HEK293 (cell line): ENCODE measurements at regions not wholly inside any gene's neighbourhood (a gene's known extent, or its start where the extent isn't known, plus 50 kb on each side); places are given as distances from the start of the nearest gene placed in this dataset.

Experiments
- KLF9 ChIP-seq: fragments of 450-650 bp; formaldehyde crosslinking; IDR thresholded peaks from 2 replicates; pipeline ENCODE4 v1.5.1; 2016; ENCODE audit warnings: missing biosample characterization, missing genetic modification characterization, low read depth
- ZNF10 ChIP-seq: fragments of 450-650 bp; formaldehyde crosslinking; IDR thresholded peaks from 2 replicates; pipeline ENCODE4 v1.5.1; 2017; ENCODE audit warnings: missing biosample characterization, missing genetic modification characterization
- ZNF121 ChIP-seq: fragments of 450-650 bp; formaldehyde crosslinking; IDR thresholded peaks from 2 replicates; pipeline ENCODE4 v1.5.1; 2016; ENCODE audit warnings: missing biosample characterization, missing genetic modification characterization
- ZNF184 ChIP-seq: fragments of 450-650 bp; IDR thresholded peaks from 2 replicates; pipeline ENCODE4 v1.5.1; 2018; ENCODE audit warnings: missing biosample characterization, mild to moderate bottlenecking, missing genetic modification characterization
- ZNF629 ChIP-seq: fragments of 450-650 bp; formaldehyde crosslinking; IDR thresholded peaks from 2 replicates; pipeline ENCODE4 v1.5.1; 2017; ENCODE audit warnings: missing biosample characterization, missing genetic modification characterization
- ZNF660 ChIP-seq: fragments of 450-650 bp; IDR thresholded peaks from 2 replicates; pipeline ENCODE4 v1.5.1; 2018; ENCODE audit warnings: missing biosample characterization, mild to moderate bottlenecking, missing genetic modification characterization
- TF ChIP-seq, protein P1 (sequence below): fragments of 450-650 bp; formaldehyde crosslinking; IDR thresholded peaks from 2 replicates; pipeline ENCODE4 v1.5.1; 2016; ENCODE audit warnings: missing biosample characterization, missing genetic modification characterization
- TF ChIP-seq, protein P2 (sequence below): fragments of 450-650 bp; formaldehyde crosslinking; IDR thresholded peaks from 2 replicates; pipeline ENCODE4 v1.5.1; 2016; ENCODE audit warnings: missing biosample characterization, missing genetic modification characterization
- TF ChIP-seq, protein P3 (sequence below): fragments of 450-650 bp; formaldehyde crosslinking; IDR thresholded peaks from 2 replicates; pipeline ENCODE4 v1.5.1; 2016; ENCODE audit warnings: missing biosample characterization, missing genetic modification characterization
- TF ChIP-seq, protein P4 (sequence below): fragments of 450-650 bp; formaldehyde crosslinking; IDR thresholded peaks from 2 replicates; pipeline ENCODE4 v1.5.1; 2017; ENCODE audit warnings: missing biosample characterization, missing genetic modification characterization

DNA sequence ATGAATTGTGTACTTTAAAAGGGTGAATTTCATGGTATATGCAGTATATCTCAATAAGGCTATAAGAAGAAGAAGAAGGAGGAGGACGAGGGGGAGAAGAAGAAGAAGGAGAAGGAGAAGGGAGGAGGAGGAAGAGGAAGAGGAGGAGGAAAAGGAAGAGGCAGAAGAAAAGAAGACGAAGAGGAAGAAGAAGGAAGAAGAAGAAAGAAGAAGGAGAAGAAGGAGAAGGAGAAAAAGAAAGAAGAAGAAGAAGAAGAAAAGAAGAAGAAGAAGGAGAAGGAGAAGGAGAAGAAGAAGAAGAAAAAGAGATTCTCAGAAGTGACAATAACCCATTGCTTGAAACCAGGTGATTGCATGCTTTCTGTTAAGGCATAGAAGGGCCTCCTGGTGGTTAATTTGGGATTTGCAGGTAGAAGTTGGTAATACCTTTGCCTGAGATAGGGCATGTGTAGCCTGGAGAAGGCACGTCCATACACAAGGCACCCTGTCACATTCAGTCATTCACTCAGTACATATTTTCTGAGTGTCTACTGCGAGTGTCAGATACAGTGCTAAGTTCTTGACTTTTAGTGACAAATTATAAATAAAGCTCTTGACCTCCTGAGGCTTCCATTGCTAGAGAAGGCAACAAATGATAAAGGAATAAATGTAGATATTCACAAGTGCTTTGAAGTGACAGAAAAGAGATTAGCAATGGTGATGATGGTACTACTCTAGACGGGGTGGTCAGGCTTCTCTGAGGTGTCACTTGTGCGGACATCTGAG lies 231.3 kb downstream of the NPR3 start:
- TF ChIP-seq ZNF629 (tag by site-specific recombination) (no peak), ZNF10 (no peak), ZNF184 (no peak), ZNF121 (no peak), ZNF660 (tag by site-specific recombination) (no peak), KLF9 (tag by site-specific recombination) (no peak)
- TF ChIP-seq, protein P1, sequence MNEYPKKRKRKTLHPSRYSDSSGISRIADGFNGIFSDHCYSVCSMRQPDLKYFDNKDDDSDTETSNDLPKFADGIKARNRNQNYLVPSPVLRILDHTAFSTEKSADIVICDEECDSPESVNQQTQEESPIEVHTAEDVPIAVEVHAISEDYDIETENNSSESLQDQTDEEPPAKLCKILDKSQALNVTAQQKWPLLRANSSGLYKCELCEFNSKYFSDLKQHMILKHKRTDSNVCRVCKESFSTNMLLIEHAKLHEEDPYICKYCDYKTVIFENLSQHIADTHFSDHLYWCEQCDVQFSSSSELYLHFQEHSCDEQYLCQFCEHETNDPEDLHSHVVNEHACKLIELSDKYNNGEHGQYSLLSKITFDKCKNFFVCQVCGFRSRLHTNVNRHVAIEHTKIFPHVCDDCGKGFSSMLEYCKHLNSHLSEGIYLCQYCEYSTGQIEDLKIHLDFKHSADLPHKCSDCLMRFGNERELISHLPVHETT (tag by site-specific recombination), result no peak
- TF ChIP-seq, protein P2, sequence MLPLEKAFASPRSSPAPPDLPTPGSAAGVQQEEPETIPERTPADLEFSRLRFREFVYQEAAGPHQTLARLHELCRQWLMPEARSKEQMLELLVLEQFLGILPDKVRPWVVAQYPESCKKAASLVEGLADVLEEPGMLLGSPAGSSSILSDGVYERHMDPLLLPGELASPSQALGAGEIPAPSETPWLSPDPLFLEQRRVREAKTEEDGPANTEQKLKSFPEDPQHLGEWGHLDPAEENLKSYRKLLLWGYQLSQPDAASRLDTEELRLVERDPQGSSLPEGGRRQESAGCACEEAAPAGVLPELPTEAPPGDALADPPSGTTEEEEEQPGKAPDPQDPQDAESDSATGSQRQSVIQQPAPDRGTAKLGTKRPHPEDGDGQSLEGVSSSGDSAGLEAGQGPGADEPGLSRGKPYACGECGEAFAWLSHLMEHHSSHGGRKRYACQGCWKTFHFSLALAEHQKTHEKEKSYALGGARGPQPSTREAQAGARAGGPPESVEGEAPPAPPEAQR (tag by site-specific recombination), result no peak
- TF ChIP-seq, protein P3, sequence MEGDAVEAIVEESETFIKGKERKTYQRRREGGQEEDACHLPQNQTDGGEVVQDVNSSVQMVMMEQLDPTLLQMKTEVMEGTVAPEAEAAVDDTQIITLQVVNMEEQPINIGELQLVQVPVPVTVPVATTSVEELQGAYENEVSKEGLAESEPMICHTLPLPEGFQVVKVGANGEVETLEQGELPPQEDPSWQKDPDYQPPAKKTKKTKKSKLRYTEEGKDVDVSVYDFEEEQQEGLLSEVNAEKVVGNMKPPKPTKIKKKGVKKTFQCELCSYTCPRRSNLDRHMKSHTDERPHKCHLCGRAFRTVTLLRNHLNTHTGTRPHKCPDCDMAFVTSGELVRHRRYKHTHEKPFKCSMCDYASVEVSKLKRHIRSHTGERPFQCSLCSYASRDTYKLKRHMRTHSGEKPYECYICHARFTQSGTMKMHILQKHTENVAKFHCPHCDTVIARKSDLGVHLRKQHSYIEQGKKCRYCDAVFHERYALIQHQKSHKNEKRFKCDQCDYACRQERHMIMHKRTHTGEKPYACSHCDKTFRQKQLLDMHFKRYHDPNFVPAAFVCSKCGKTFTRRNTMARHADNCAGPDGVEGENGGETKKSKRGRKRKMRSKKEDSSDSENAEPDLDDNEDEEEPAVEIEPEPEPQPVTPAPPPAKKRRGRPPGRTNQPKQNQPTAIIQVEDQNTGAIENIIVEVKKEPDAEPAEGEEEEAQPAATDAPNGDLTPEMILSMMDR (tag by site-specific recombination), result no peak
- TF ChIP-seq, protein P4, sequence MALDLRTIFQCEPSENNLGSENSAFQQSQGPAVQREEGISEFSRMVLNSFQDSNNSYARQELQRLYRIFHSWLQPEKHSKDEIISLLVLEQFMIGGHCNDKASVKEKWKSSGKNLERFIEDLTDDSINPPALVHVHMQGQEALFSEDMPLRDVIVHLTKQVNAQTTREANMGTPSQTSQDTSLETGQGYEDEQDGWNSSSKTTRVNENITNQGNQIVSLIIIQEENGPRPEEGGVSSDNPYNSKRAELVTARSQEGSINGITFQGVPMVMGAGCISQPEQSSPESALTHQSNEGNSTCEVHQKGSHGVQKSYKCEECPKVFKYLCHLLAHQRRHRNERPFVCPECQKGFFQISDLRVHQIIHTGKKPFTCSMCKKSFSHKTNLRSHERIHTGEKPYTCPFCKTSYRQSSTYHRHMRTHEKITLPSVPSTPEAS, result no peak
